ENCODE measurements at regions not wholly inside any gene's neighbourhood (a gene's known extent, or its start where the extent isn't known, plus 50 kb on each side); places are given as distances from the start of the nearest gene placed in this dataset.

DNA sequence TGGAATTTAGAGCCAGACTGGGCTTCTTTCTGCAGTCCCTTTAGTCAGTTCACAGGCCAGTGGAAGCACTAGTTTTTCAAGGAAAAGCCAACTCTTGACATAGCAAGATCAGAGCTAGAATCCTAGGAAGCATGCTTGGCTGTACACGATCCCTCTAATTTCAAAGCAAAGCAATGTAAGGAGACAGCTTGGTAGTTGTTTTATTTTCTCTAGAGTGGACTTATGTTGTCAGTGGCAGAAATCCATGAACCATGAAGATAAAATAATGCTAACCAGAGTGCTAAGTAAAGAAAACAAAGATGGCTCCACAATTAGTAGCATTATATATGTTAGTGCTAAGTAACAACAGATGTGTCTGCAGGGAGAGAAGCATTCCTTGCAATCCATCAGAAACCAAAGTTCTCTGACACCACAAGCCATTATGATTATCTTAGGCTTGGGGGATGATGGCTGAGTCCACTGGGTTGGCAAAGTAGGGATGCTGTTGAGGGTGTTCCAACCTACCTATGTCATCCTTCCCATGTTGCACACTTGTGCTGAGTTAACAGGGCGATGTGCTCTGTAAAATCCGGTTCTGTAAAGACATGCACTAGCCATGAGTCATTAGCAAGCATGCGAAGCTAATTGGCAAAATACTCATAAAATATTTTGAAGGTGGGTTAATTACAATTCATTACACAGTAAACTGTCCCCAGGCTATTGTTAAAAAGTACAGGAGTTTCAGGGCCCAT lies 115.2 kb downstream of the BMP2 start:
- no peak for DNase-seq
- TF ChIP-seq, protein P1, sequence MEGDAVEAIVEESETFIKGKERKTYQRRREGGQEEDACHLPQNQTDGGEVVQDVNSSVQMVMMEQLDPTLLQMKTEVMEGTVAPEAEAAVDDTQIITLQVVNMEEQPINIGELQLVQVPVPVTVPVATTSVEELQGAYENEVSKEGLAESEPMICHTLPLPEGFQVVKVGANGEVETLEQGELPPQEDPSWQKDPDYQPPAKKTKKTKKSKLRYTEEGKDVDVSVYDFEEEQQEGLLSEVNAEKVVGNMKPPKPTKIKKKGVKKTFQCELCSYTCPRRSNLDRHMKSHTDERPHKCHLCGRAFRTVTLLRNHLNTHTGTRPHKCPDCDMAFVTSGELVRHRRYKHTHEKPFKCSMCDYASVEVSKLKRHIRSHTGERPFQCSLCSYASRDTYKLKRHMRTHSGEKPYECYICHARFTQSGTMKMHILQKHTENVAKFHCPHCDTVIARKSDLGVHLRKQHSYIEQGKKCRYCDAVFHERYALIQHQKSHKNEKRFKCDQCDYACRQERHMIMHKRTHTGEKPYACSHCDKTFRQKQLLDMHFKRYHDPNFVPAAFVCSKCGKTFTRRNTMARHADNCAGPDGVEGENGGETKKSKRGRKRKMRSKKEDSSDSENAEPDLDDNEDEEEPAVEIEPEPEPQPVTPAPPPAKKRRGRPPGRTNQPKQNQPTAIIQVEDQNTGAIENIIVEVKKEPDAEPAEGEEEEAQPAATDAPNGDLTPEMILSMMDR (IDR thresholded peaks at IDR 0.05): no peak
- Histone ChIP-seq H3K36me3 (no peaks in the 10 kb centered on the region), H3K4me3 (no peak overlapping the region), H3K4me1 (no peaks in the 10 kb centered on the region), H3K9ac (ENCODE audit: low read depth in 2 of 2, low read length in 2 of 2) (no peak overlapping the region), H3K27ac (no peak overlapping the region), H3K9me3 (no peaks in the 10 kb centered on the region), H3K27me3 (no peaks in the 10 kb centered on the region)
- intact Hi-C loops (cut with DNase I): no loop called here

DNA sequence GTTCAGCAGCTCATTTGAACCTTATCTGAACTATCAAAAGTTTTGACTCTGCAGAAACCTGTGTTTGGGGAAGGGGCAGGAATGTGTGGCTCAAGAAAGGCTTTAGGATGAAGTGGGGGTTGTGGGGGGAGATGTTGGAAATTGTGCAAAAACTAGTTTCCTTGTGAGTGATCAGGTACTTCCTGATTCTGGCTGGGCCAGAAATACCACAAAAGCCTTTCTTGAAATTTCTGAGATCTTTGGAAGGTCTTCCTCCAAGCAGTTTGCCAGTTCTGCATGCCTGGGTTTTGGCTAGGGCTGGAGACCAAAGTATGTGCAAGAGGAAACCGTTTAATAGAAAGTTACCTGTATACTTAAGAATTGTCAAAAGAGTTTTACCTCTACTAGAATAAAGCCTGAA lies 116.6 kb downstream of the BMP2 start:
- no peaks in the 10 kb centered on the region for H3K27me3 ChIP-seq
- no peaks in the 10 kb centered on the region for H3K36me3 ChIP-seq
- intact Hi-C loops (cut with DNase I): no loop called here
- TF ChIP-seq, protein P1 (IDR thresholded peaks at IDR 0.05): no peak
- no peak for DNase-seq
- no peak overlapping the region for H3K27ac ChIP-seq
- H3K9me3 ChIP-seq: no peaks in the 10 kb centered on the region
- no peak overlapping the region for H3K9ac ChIP-seq (ENCODE audit: low read depth in 2 of 2, low read length in 2 of 2)
- H3K4me3 ChIP-seq: no peak overlapping the region
- no peaks in the 10 kb centered on the region for H3K4me1 ChIP-seq

DNA sequence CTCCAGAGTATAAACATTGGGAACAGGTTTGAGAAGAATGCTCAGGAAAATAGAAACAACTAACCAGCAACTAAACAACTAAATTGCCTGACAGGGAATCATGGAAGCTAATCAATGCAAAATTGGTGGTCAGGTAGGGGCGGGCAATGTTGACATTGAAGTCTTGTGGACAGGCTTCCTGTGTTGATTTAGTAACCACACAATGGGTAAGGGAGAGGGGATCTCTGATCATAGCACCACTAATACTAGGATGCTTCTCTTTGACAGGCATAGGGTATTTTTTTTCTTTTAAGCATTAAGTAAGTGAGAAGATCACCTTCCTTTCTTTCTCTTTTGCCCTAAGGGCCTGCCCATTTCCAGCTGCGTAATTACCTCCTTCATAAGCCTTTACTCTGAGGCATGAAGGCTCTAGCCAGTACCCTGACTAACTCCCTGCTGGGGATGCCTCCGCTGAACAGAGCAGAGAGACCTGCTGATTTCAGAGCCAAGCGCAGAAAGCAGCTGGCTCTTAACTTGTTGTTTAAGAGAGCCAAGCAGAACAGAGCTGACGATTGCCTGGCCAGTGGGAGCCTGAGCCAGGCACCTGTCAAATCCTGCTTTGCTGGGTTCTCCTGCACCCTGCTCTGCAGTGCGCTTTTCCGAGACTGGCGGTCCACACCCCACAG lies 118.7 kb downstream of the BMP2 start:
- H3K4me1 ChIP-seq: no peaks in the 10 kb centered on the region
- no peaks in the 10 kb centered on the region for H3K27me3 ChIP-seq
- no peak overlapping the region for H3K27ac ChIP-seq
- intact Hi-C loops (cut with DNase I): no loop called here
- no peaks in the 10 kb centered on the region for H3K9me3 ChIP-seq
- TF ChIP-seq, protein P1 (IDR thresholded peaks at IDR 0.05): no peak
- no peak overlapping the region for H3K4me3 ChIP-seq
- no peak overlapping the region for H3K9ac ChIP-seq (ENCODE audit: low read depth in 2 of 2, low read length in 2 of 2)
- DNase-seq: no peak
- H3K36me3 ChIP-seq: no peaks in the 10 kb centered on the region

DNA sequence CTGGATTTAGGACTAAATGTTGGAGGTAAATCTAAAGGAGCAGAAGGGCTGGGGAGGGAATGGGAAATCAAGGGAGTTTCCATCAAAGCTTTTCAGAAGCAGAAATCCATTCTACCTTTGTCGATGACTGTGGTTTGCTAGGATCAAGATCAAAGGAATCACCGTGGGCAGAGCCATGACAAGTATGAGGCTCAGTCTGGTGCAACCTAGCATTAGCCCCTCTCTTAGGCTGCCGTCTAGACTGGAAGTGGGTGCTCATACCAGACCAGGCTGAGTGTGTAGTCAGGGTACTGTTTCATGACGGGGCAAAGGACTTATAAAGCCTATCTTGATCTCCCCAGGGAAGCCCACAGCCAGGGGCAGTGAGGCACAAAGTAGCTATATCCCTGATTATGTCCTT lies 120.5 kb downstream of the BMP2 start:
- TF ChIP-seq, protein P1 (IDR thresholded peaks at IDR 0.05): no peak
- intact Hi-C loops (cut with DNase I): no loop called here

DNA sequence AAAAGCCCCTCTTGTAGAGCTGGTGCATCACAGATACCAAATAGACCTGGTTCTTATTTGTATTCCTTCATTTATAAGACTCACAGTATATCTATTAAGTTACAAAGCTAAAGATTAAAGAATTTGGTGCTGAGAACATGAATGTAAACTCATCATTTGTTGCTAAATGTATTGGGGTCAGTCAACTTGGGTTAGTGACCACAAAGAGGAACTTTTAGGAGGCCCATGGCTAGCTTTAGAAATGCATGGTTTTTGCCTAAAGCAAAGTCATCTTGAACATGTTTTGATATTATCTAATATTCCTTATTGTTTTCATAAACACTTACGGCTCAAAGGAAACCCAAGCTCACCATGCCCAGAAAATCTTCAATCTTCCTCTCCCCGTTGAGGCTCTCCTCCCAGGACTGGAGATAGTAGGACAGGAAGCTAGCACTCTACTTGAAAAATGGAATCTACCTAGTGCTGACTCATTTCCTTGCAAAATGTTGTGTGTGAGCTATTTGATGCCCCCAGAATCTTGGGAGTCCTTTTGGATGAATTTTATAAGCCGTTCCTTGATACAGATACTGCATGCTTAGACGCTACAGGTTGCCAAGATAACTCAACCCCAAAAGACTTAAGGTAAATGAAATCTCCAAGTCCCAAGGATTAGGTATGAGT lies 121.4 kb downstream of the BMP2 start:
- intact Hi-C loops (cut with DNase I): no loop called here
- DNase-seq: no peak
- TF ChIP-seq, protein P1 (IDR thresholded peaks at IDR 0.05): no peak

More for the DNA sequence above, 120.5 kb downstream of the BMP2 start:
- no peaks in the 10 kb centered on the region for H3K9me3 ChIP-seq
- H3K4me1 ChIP-seq: no peaks in the 10 kb centered on the region
- no peaks in the 10 kb centered on the region for H3K36me3 ChIP-seq
- no peak overlapping the region for H3K27ac ChIP-seq
- no peaks in the 10 kb centered on the region for H3K27me3 ChIP-seq
- no peak overlapping the region for H3K9ac ChIP-seq (ENCODE audit: low read depth in 2 of 2, low read length in 2 of 2)
- no peak for DNase-seq
- no peak overlapping the region for H3K4me3 ChIP-seq

More for the DNA sequence above, 121.4 kb downstream of the BMP2 start:
- Histone ChIP-seq H3K9me3 (no peaks in the 10 kb centered on the region), H3K36me3 (no peaks in the 10 kb centered on the region), H3K4me3 (no peak overlapping the region), H3K4me1 (no peaks in the 10 kb centered on the region), H3K27ac (no peak overlapping the region), H3K27me3 (no peaks in the 10 kb centered on the region), H3K9ac (ENCODE audit: low read depth in 2 of 2, low read length in 2 of 2) (no peak overlapping the region)

Data from colonic mucosa (tissue), 4 donors.